SK-N-SH (cell line): ENCODE measurements at regions not wholly inside any gene's neighbourhood (a gene's known extent, or its start where the extent isn't known, plus 50 kb on each side); places are given as distances from the start of the nearest gene placed in this dataset.
A peak's percentile ranks its signal among the peaks of the same experiment; 100 is the strongest.

ENCODE experiments used
- CTCF ChIA-PET: fragments of 300-600, 350-600 bp; formaldehyde crosslinking; extraction: SDS; loops from one replicate; lab custom pipeline; 2021; lab: Yijun Ruan, JAX
- POLR2A ChIA-PET: fragments of 350-600 bp; sonication (Branson Sonifier 250); formaldehyde crosslinking; extraction: SDS; loops from one replicate; lab custom pipeline; 2020; ENCODE audit warnings: antibody characterized with exemption, inconsistent platforms; lab: Yijun Ruan, JAX
- DNase-seq: peaks from one replicate; pipeline ENCODE4 v3.0.0; 2012
- H2AFZ ChIP-seq: fragments of 200-600 bp; sonication (generic); 2 replicates; pipeline ENCODE4 v1.8.1; 2016; ENCODE audit warnings: antibody characterized with exemption, mild to moderate bottlenecking, low read depth
- H3F3A ChIP-seq: fragments of 200-600 bp; sonication (generic); replicated peaks from 2 replicates; pipeline ENCODE3; 2016; ENCODE audit warnings: antibody characterized with exemption, mild to moderate bottlenecking; ENCODE audit not compliant: insufficient read depth
- H3K27ac ChIP-seq, 2 experiments: fragments of 200-500 bp in 1 of 2; fragments of 200-600 bp in 1 of 2; sonication (Bioruptor generic) in 1 of 2; sonication (generic), shearing (Covaris generic) in 1 of 2; 2 replicates each; pipeline versions ENCODE4 v1.5.1 to v1.6.1; 2014 to 2016; ENCODE audit warnings: low read depth in 2 of 2, inconsistent platforms in 1 of 2, low read length in 1 of 2, mild to moderate bottlenecking in 1 of 2, mixed read lengths in 1 of 2
- H3K27me3 ChIP-seq: fragments of 200-600 bp; sonication (generic), shearing (Covaris generic); 2 replicates; pipeline ENCODE4 v1.6.1; 2016; ENCODE audit warnings: mixed run types; ENCODE audit not compliant: insufficient read depth
- H3K36me3 ChIP-seq, 2 experiments: fragments of 200-500 bp in 1 of 2; fragments of 200-600 bp in 1 of 2; sonication (Bioruptor generic) in 1 of 2; sonication (generic) in 1 of 2; replicated peaks in 1 of 2; 2 replicates each; pipeline versions ENCODE3 to v1.5.1; 2014 to 2016; ENCODE audit warnings: low read length in 1 of 2, mild to moderate bottlenecking in 1 of 2; ENCODE audit not compliant: insufficient read depth in 2 of 2, control insufficient read depth in 1 of 2
- H3K4me1 ChIP-seq, 2 experiments: fragments of 200-500 bp in 1 of 2; fragments of 200-600 bp in 1 of 2; sonication (Bioruptor generic) in 1 of 2; sonication (generic), shearing (Covaris generic) in 1 of 2; 2 replicates each; pipeline versions ENCODE4 v1.5.1 to v1.6.1; 2014 to 2016; ENCODE audit warnings: low read depth in 1 of 2, low read length in 1 of 2, mixed run types in 1 of 2; ENCODE audit not compliant: insufficient read depth in 2 of 2, control insufficient read depth in 1 of 2
- H3K4me2 ChIP-seq: fragments of 200-600 bp; sonication (generic), shearing (Covaris generic); 2 replicates; pipeline ENCODE4 v1.6.1; 2017; ENCODE audit warnings: mixed run types
- H3K4me3 ChIP-seq, 2 experiments: fragments of 200-500 bp in 1 of 2; fragments of 200-600 bp in 1 of 2; sonication (Bioruptor generic) in 1 of 2; sonication (generic), shearing (Covaris generic) in 1 of 2; 2 replicates each; pipeline versions ENCODE4 v1.5.1 to v1.8.1; 2014 to 2016; ENCODE audit warnings: low read depth in 2 of 2, inconsistent platforms in 1 of 2, low read length in 1 of 2, mild to moderate bottlenecking in 1 of 2, mixed read lengths in 1 of 2, moderate library complexity in 1 of 2
- H3K79me2 ChIP-seq: fragments of 200-600 bp; sonication (generic); 2 replicates; pipeline ENCODE4 v1.8.1; 2017; ENCODE audit warnings: mild to moderate bottlenecking; ENCODE audit not compliant: insufficient read depth
- H3K9ac ChIP-seq: fragments of 200-600 bp; sonication (generic); 2 replicates; pipeline ENCODE4 v1.6.1; 2017; ENCODE audit warnings: mixed run types
- H3K9me2 ChIP-seq: fragments of 200-600 bp; sonication (generic); 2 replicates; pipeline ENCODE4 v1.6.1; 2017; ENCODE audit warnings: mixed run types
- H3K9me3 ChIP-seq: fragments of 200-600 bp; sonication (generic); 2 replicates; pipeline ENCODE4 v1.6.1; 2017; ENCODE audit warnings: mixed run types, mild to moderate bottlenecking, moderate library complexity
- H4K20me1 ChIP-seq: fragments of 200-600 bp; sonication (generic); 2 replicates; pipeline ENCODE4 v1.6.1; 2017; ENCODE audit warnings: mild to moderate bottlenecking, mixed run types; ENCODE audit not compliant: insufficient read depth
- MEF2A ChIP-seq: IDR thresholded peaks from 2 replicates; pipeline ENCODE4 v1.4.0; 2012; ENCODE audit warnings: low read depth, borderline replicate concordance
- NRF1 ChIP-seq: IDR thresholded peaks from 2 replicates; pipeline ENCODE4 v1.6.1; 2012; ENCODE audit warnings: low read depth, mild to moderate bottlenecking, low read length
- TAF1 ChIP-seq: IDR thresholded peaks from 2 replicates; pipeline ENCODE4 v1.6.1; 2012; ENCODE audit warnings: low read depth, mild to moderate bottlenecking, low read length, moderate library complexity, borderline replicate concordance
- TCF12 ChIP-seq: IDR thresholded peaks from 2 replicates; pipeline ENCODE4 v1.4.0; 2012
- TEAD4 ChIP-seq: IDR thresholded peaks from 2 replicates; pipeline ENCODE4 v1.4.0; 2012; ENCODE audit warnings: mild to moderate bottlenecking, borderline replicate concordance; ENCODE audit not compliant: insufficient read depth
- WGBS: methylation state at CpG from one replicate; pipeline ENCODE4 v1.1.6; 2017; ENCODE audit warnings: low lambda C conversion rate; 5-methylcytosine and 5-hydroxymethylcytosine counted together
- TF ChIP-seq, protein P1 (sequence below): IDR thresholded peaks from 2 replicates; pipeline ENCODE4 v1.4.0; 2012; ENCODE audit warnings: low read depth, borderline replicate concordance
- TF ChIP-seq, protein P2 (sequence below): fragments of 200-600 bp; sonication (generic); IDR thresholded peaks from 2 replicates; pipeline ENCODE4 v1.6.1; 2017; ENCODE audit warnings: antibody characterized with exemption, mild to moderate bottlenecking, moderate library complexity
- TF ChIP-seq, protein P3 (sequence below): IDR thresholded peaks from 2 replicates; pipeline ENCODE4 v1.6.1; 2012; ENCODE audit warnings: mild to moderate bottlenecking, low read depth, low read length, moderate library complexity
- TF ChIP-seq, protein P4 (sequence below): IDR thresholded peaks from 2 replicates; pipeline ENCODE4 v1.4.0; 2012; ENCODE audit warnings: low read depth
- TF ChIP-seq, protein P5 (sequence below): IDR thresholded peaks from 2 replicates; pipeline ENCODE4; 2012

DNA sequence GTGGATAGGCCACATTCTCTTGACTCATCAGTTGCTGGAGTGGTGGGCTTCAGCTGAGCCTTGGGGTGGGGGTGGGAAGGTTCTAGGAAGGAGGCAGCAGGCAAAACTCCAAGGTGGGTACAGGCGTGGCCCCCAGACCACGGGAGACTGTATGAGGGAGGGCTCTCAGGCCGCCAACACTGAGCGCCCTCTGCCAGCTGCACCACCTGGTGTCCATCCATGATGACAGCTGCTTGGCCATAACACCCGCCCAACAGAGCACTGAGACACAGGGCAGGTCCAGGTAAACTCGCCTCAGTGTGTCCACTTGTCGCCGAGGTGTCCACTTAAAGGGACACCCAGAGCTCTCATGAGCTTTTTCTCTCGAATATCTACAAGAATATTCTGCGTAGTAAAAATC is 133.5 kb downstream of the C16orf95 start:
- H3K79me2 ChIP-seq = no peaks in the 10 kb centered on the region
- ChIA-PET CTCF (no interaction called here), POLR2A (no interaction called here)
- no peak overlapping the region for H3K4me2 ChIP-seq
- DNase-seq = no peak
- H3F3A ChIP-seq = peaks cover 13% of the 10 kb centered on the region
- no peaks in the 10 kb centered on the region for H3K9me2 ChIP-seq
- no peak overlapping the region for H3K27ac ChIP-seq
- no peak overlapping the region for H3K4me3 ChIP-seq
- H4K20me1 ChIP-seq = no peaks in the 10 kb centered on the region
- TF ChIP-seq, protein P1, sequence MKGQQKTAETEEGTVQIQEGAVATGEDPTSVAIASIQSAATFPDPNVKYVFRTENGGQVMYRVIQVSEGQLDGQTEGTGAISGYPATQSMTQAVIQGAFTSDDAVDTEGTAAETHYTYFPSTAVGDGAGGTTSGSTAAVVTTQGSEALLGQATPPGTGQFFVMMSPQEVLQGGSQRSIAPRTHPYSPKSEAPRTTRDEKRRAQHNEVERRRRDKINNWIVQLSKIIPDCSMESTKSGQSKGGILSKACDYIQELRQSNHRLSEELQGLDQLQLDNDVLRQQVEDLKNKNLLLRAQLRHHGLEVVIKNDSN = no peak
- TF ChIP-seq, protein P2, sequence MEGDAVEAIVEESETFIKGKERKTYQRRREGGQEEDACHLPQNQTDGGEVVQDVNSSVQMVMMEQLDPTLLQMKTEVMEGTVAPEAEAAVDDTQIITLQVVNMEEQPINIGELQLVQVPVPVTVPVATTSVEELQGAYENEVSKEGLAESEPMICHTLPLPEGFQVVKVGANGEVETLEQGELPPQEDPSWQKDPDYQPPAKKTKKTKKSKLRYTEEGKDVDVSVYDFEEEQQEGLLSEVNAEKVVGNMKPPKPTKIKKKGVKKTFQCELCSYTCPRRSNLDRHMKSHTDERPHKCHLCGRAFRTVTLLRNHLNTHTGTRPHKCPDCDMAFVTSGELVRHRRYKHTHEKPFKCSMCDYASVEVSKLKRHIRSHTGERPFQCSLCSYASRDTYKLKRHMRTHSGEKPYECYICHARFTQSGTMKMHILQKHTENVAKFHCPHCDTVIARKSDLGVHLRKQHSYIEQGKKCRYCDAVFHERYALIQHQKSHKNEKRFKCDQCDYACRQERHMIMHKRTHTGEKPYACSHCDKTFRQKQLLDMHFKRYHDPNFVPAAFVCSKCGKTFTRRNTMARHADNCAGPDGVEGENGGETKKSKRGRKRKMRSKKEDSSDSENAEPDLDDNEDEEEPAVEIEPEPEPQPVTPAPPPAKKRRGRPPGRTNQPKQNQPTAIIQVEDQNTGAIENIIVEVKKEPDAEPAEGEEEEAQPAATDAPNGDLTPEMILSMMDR = peak; percentile 14; the same call in 1 of the 2 replicates
- H3K9ac ChIP-seq = no peak overlapping the region
- WGBS = 44% methylated on average over 8 of the region's 10 CpGs
- H3K36me3 ChIP-seq = no peaks in the 10 kb centered on the region
- H3K27me3 ChIP-seq = peaks cover 10% of the 10 kb centered on the region; the same call in 1 of the 2 replicates
- peaks cover 0 to 5% of the 10 kb centered on the region in 2 experiments; a peak in 1 of 4 replicates for H3K4me1 ChIP-seq
- H3K9me3 ChIP-seq = no peaks in the 10 kb centered on the region
- no peak overlapping the region for H2AFZ ChIP-seq

DNA sequence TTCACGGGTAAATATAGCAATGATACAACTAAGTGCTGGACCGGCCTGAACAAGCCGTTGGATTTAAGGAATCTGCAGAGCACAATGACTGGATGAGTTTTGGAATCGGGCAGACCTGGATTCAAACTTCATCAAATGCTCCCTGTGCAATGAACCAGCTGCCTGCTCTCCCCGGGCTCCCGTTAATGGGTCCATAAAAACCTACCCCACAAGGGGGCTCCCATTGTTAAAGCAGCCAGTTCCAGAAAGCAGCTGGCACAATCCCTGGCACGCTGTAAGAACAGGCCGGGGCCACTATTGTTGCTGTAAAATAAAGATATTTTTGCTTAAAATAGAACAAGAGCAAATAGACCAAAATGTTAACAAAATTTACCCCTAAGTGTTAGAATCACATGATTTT is 131.9 kb downstream of the C16orf95 start:
- no peak overlapping the region for H3K9ac ChIP-seq
- no peak overlapping the region for H3K27ac ChIP-seq
- no peak overlapping the region for H3K4me2 ChIP-seq
- POLR2A ChIA-PET = no interaction called here
- no peaks in the 10 kb centered on the region for H3K79me2 ChIP-seq
- WGBS = 31% methylated on average over 8 of the region's 8 CpGs
- no peaks in the 10 kb centered on the region for H4K20me1 ChIP-seq
- H3K9me3 ChIP-seq = no peaks in the 10 kb centered on the region
- no peak for DNase-seq
- TF ChIP-seq NRF1 (no peak), TEAD4 (no peak), TCF12 (no peak), TAF1 (no peak), MEF2A (no peak)
- TF ChIP-seq, protein P3, sequence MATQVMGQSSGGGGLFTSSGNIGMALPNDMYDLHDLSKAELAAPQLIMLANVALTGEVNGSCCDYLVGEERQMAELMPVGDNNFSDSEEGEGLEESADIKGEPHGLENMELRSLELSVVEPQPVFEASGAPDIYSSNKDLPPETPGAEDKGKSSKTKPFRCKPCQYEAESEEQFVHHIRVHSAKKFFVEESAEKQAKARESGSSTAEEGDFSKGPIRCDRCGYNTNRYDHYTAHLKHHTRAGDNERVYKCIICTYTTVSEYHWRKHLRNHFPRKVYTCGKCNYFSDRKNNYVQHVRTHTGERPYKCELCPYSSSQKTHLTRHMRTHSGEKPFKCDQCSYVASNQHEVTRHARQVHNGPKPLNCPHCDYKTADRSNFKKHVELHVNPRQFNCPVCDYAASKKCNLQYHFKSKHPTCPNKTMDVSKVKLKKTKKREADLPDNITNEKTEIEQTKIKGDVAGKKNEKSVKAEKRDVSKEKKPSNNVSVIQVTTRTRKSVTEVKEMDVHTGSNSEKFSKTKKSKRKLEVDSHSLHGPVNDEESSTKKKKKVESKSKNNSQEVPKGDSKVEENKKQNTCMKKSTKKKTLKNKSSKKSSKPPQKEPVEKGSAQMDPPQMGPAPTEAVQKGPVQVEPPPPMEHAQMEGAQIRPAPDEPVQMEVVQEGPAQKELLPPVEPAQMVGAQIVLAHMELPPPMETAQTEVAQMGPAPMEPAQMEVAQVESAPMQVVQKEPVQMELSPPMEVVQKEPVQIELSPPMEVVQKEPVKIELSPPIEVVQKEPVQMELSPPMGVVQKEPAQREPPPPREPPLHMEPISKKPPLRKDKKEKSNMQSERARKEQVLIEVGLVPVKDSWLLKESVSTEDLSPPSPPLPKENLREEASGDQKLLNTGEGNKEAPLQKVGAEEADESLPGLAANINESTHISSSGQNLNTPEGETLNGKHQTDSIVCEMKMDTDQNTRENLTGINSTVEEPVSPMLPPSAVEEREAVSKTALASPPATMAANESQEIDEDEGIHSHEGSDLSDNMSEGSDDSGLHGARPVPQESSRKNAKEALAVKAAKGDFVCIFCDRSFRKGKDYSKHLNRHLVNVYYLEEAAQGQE = no peak
- TF ChIP-seq, protein P4, sequence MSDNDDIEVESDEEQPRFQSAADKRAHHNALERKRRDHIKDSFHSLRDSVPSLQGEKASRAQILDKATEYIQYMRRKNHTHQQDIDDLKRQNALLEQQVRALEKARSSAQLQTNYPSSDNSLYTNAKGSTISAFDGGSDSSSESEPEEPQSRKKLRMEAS = no peak
- TF ChIP-seq, protein P5, sequence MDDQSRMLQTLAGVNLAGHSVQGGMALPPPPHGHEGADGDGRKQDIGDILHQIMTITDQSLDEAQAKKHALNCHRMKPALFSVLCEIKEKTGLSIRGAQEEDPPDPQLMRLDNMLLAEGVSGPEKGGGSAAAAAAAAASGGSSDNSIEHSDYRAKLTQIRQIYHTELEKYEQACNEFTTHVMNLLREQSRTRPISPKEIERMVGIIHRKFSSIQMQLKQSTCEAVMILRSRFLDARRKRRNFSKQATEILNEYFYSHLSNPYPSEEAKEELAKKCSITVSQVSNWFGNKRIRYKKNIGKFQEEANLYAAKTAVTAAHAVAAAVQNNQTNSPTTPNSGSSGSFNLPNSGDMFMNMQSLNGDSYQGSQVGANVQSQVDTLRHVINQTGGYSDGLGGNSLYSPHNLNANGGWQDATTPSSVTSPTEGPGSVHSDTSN = no peak
- TF ChIP-seq, all 33 proteins: peak for 0
- H3K4me1 ChIP-seq = no peaks in the 10 kb centered on the region
- CTCF ChIA-PET = interaction anchor here (1.3 kb wide), 1 partner anchor 18 kb away, joined by 5 read pairs; no protein-coding TSS in a partner anchor
- H3K27me3 ChIP-seq = peaks cover 10% of the 10 kb centered on the region; the same call in 1 of the 2 replicates
- no peaks in the 10 kb centered on the region for H3K9me2 ChIP-seq
- no peak overlapping the region for H3K4me3 ChIP-seq
- H3K36me3 ChIP-seq = no peaks in the 10 kb centered on the region
- peaks cover 13% of the 10 kb centered on the region for H3F3A ChIP-seq
- H2AFZ ChIP-seq = no peak overlapping the region
